Upper lobe of right lung (tissue), 1 donor: ENCODE measurements at regions not wholly inside any gene's neighbourhood (a gene's known extent, or its start where the extent isn't known, plus 50 kb on each side); places are given as distances from the start of the nearest gene placed in this dataset.

Experiments used
- ATAC-seq: fragments of 200-7000 bp; cut with Tn5 transposase; one replicate; pipeline ENCODE4 v1.9.1; 2020; ENCODE audit warnings: mild to moderate bottlenecking, moderate library complexity
- DNase-seq: peaks from one replicate; pipeline ENCODE4 v3.0.0-alpha.2; 2020
- H3K27ac ChIP-seq: fragments of 200-600 bp; one replicate; pipeline ENCODE4 v1.8.0; 2022
- H3K27me3 ChIP-seq: fragments of 200-600 bp; one replicate; pipeline ENCODE4 v1.8.0; 2022; ENCODE audit warnings: mild to moderate bottlenecking
- H3K36me3 ChIP-seq: fragments of 200-600 bp; one replicate; pipeline ENCODE4 v1.8.0; 2022
- H3K4me1 ChIP-seq: fragments of 200-600 bp; one replicate; pipeline ENCODE4 v1.8.0; 2022
- H3K4me3 ChIP-seq: fragments of 200-600 bp; one replicate; pipeline ENCODE4 v1.8.0; 2022; ENCODE audit warnings: mild to moderate bottlenecking
- H3K9me3 ChIP-seq: fragments of 200-600 bp; one replicate; pipeline ENCODE4 v1.8.0; 2022
- CTCF ChIP-seq: fragments of 200-600 bp; IDR thresholded peaks from one replicate; pipeline ENCODE4 v1.8.0; 2022; ENCODE audit warnings: antibody characterized with exemption
- intact Hi-C: fragments of 100-400 bp; cut with DNase I; formaldehyde crosslinking; loops from one replicate; pipeline ENCODE4 v1.11.0; 2022
- donor health status: DM: no; HTN: yes; CAD: no; lungs with severe emphysema.

- DNase-seq (no peak), ATAC-seq (no peak)
- no peaks in the 10 kb centered on the region for H3K27me3 ChIP-seq
- no peak for TF ChIP-seq CTCF
- H3K27ac ChIP-seq = no peak overlapping the region
- H3K4me1 ChIP-seq = no peaks in the 10 kb centered on the region
- intact Hi-C loops = no loop called here
- H3K9me3 ChIP-seq = no peaks in the 10 kb centered on the region
- no peak overlapping the region for H3K4me3 ChIP-seq
- no peaks in the 10 kb centered on the region for H3K36me3 ChIP-seq
Measured at GRCh38 chr3:40911928-40912327, 287.4 kb upstream of the CTNNB1 start.

- Histone ChIP-seq H3K27me3 (no peaks in the 10 kb centered on the region), H3K27ac (no peak overlapping the region), H3K9me3 (no peaks in the 10 kb centered on the region), H3K4me3 (no peak overlapping the region), H3K4me1 (no peaks in the 10 kb centered on the region), H3K36me3 (no peaks in the 10 kb centered on the region)
- intact Hi-C loops = no loop called here
- no peak for ATAC-seq
- DNase-seq = no peak
- TF ChIP-seq CTCF = no peak
Measured at GRCh38 chr3:40912461-40912860, 286.8 kb upstream of the CTNNB1 start.

GRCh38 chr3:40913192-40913591, 286.1 kb upstream of the CTNNB1 start:
- intact Hi-C loops = no loop called here
- ATAC-seq = no peak
- Histone ChIP-seq H3K9me3 (no peaks in the 10 kb centered on the region), H3K27ac (no peak overlapping the region), H3K4me1 (no peaks in the 10 kb centered on the region), H3K27me3 (no peaks in the 10 kb centered on the region), H3K36me3 (no peaks in the 10 kb centered on the region), H3K4me3 (no peak overlapping the region)
- DNase-seq = no peak
- no peak for TF ChIP-seq CTCF

GRCh38 chr3:40913641-40914040, 285.7 kb upstream of the CTNNB1 start:
- Histone ChIP-seq H3K4me1 (no peaks in the 10 kb centered on the region), H3K27ac (no peak overlapping the region), H3K27me3 (no peaks in the 10 kb centered on the region), H3K36me3 (no peaks in the 10 kb centered on the region), H3K9me3 (no peaks in the 10 kb centered on the region), H3K4me3 (no peak overlapping the region)
- DNase-seq (no peak), ATAC-seq (no peak)
- no peak for TF ChIP-seq CTCF
- intact Hi-C loops = no loop called here

GRCh38 chr3:40914475-40914874, 284.8 kb upstream of the CTNNB1 start:
- intact Hi-C loops = no loop called here
- Histone ChIP-seq H3K27me3 (no peaks in the 10 kb centered on the region), H3K27ac (no peak overlapping the region), H3K36me3 (no peaks in the 10 kb centered on the region), H3K4me3 (no peak overlapping the region), H3K9me3 (no peaks in the 10 kb centered on the region), H3K4me1 (no peaks in the 10 kb centered on the region)
- no peak for TF ChIP-seq CTCF
- DNase-seq = no peak
- no peak for ATAC-seq

GRCh38 chr3:40915346-40915865, 283.9 kb upstream of the CTNNB1 start:
- no peak for DNase-seq
- no peaks in the 10 kb centered on the region for H3K36me3 ChIP-seq
- intact Hi-C loops = no loop called here

More at GRCh38 chr3:40915346-40915865, 283.9 kb upstream of the CTNNB1 start:
- Histone ChIP-seq H3K9me3 (no peaks in the 10 kb centered on the region), H3K4me3 (no peak overlapping the region), H3K27ac (no peak overlapping the region), H3K27me3 (no peaks in the 10 kb centered on the region), H3K4me1 (no peaks in the 10 kb centered on the region)
- TF ChIP-seq CTCF = no peak
- ATAC-seq = no peak
